HepG2 (cell line): ENCODE measurements at regions not wholly inside any gene's neighbourhood (a gene's known extent, or its start where the extent isn't known, plus 50 kb on each side); places are given as distances from the start of the nearest gene placed in this dataset.

Experiments used
- CTCF ChIP-seq: sonication (generic); formaldehyde crosslinking; IDR thresholded peaks from 2 replicates; pipeline ENCODE4 v1.5.0; 2020; ENCODE audit warnings: mild to moderate bottlenecking, missing genetic modification reagents, moderate library complexity
- EP300 ChIP-seq, 3 experiments: sonication (generic) in 1 of 3; formaldehyde crosslinking in 1 of 3; IDR thresholded peaks; 2 replicates each; pipeline versions ENCODE4 v1.5.1 to v1.6.1; 2011 to 2020; ENCODE audit warnings: low read depth in 2 of 3, low read length in 2 of 3, borderline replicate concordance in 1 of 3, improper control_type of control experiment in 1 of 3, mild to moderate bottlenecking in 1 of 3, missing genetic modification reagents in 1 of 3, moderate library complexity in 1 of 3
- GABPA ChIP-seq, 2 experiments: IDR thresholded peaks; 2 replicates each; pipeline ENCODE4 v1.6.1; 2011 to 2016; ENCODE audit warnings: low read depth in 2 of 2, low read length in 1 of 2, missing biosample characterization in 1 of 2, missing genetic modification characterization in 1 of 2
- KDM6A ChIP-seq: IDR thresholded peaks from 2 replicates; pipeline ENCODE4 v1.6.1; 2016; ENCODE audit warnings: low read depth
- MED1 ChIP-seq: sonication (generic); formaldehyde crosslinking; IDR thresholded peaks from 2 replicates; pipeline ENCODE4 v1.4.0; 2020; ENCODE audit warnings: missing genetic modification reagents
- NAIF1 ChIP-seq: sonication (generic); formaldehyde crosslinking; IDR thresholded peaks from 2 replicates; pipeline ENCODE4 v1.5.0; 2020; ENCODE audit warnings: mild to moderate bottlenecking, missing genetic modification reagents, borderline replicate concordance
- SIN3B ChIP-seq: fragments of 150-350 bp; IDR thresholded peaks from 2 replicates; pipeline ENCODE4 v1.6.1; 2014; ENCODE audit warnings: low read length
- THAP7 ChIP-seq: sonication (generic); formaldehyde crosslinking; IDR thresholded peaks from 2 replicates; pipeline ENCODE4 v1.8.1; 2023; ENCODE audit warnings: mild to moderate bottlenecking, missing genetic modification reagents
- YY1 ChIP-seq: IDR thresholded peaks from 2 replicates; pipeline ENCODE4 v1.6.1; 2011; ENCODE audit warnings: low read length, low read depth, moderate library complexity, mild to moderate bottlenecking; ENCODE audit not compliant: insufficient read depth, insufficient replicate concordance
- ZBTB2 ChIP-seq: sonication (generic); formaldehyde crosslinking; IDR thresholded peaks from 2 replicates; pipeline ENCODE4 v1.8.0; 2022; ENCODE audit warnings: low read depth, missing genetic modification reagents
- ZBTB25 ChIP-seq: IDR thresholded peaks from 2 replicates; pipeline ENCODE4 v1.6.1; 2018; ENCODE audit warnings: missing genetic modification reagents
- ZNF607 ChIP-seq: sonication (generic); formaldehyde crosslinking; IDR thresholded peaks from 2 replicates; pipeline ENCODE4 v1.5.1; 2020; ENCODE audit warnings: missing genetic modification reagents, mild to moderate bottlenecking, borderline replicate concordance
- ZNF780A ChIP-seq: sonication (generic); formaldehyde crosslinking; IDR thresholded peaks from 2 replicates; pipeline ENCODE4 v1.8.0; 2022; ENCODE audit warnings: mild to moderate bottlenecking, missing genetic modification reagents, moderate library complexity
- ZSCAN20 ChIP-seq: sonication (generic); formaldehyde crosslinking; IDR thresholded peaks from 2 replicates; pipeline ENCODE4 v1.4.0; 2020; ENCODE audit warnings: missing genetic modification reagents, mild to moderate bottlenecking, borderline replicate concordance

- TF ChIP-seq ZNF607 (CRISPR knock-in tag) (no peak), YY1 (no peak), ZBTB2 (CRISPR knock-in tag) (no peak), ZBTB25 (CRISPR knock-in tag) (no peak), ZSCAN20 (CRISPR knock-in tag) (no peak), MED1 (CRISPR knock-in tag) (no peak), SIN3B (no peak), CTCF (CRISPR knock-in tag) (no peak), EP300 (IDR thresholded peaks at IDR 0.05; ENCODE audit: low read depth in 2 of 2, low read length in 2 of 2) (no peak), EP300 (CRISPR knock-in tag; IDR thresholded peaks at IDR 0.05; ENCODE audit: borderline replicate concordance) (no peak), ZNF780A (CRISPR knock-in tag) (no peak), NAIF1 (CRISPR knock-in tag) (no peak), THAP7 (CRISPR knock-in tag) (no peak), KDM6A (CRISPR knock-in tag) (no peak), GABPA (IDR thresholded peaks at IDR 0.05; ENCODE audit: low read depth, low read length) (no peak), GABPA (CRISPR knock-in tag; IDR thresholded peaks at IDR 0.05; ENCODE audit: low read depth) (no peak)
Observed at GRCh38 chr9:16277471-16277960, 593.0 kb downstream of the BNC2 start.
